Osteoblast (primary cell): ENCODE measurements at regions not wholly inside any gene's neighbourhood (a gene's known extent, or its start where the extent isn't known, plus 50 kb on each side); places are given as distances from the start of the nearest gene placed in this dataset.
"Not testable (repeated sequence)": the region's sequence is repeated elsewhere in the genome, so short reads cannot be mapped to it uniquely, and the experiment has no call there.

Source experiments
- DNase-seq: peaks from one replicate; pipeline ENCODE4 v3.0.0; 2011; ENCODE audit warnings: low spot score, mixed read lengths; ENCODE audit not compliant: insufficient read length; ENCODE audit errors: missing footprints
- H2AFZ ChIP-seq: 2 replicates; pipeline ENCODE4 v1.6.0; 2011; ENCODE audit warnings: mild to moderate bottlenecking, low read length
- H3K27ac ChIP-seq: 2 replicates; pipeline ENCODE4 v1.5.1; 2011; ENCODE audit warnings: mild to moderate bottlenecking, low read depth, low read length, moderate library complexity
- H3K27me3 ChIP-seq: 2 replicates; pipeline ENCODE4 v1.6.0; 2012; ENCODE audit warnings: mild to moderate bottlenecking, control low read depth, inconsistent platforms, low read length, moderate library complexity; ENCODE audit not compliant: insufficient read depth
- H3K36me3 ChIP-seq: 2 replicates; pipeline ENCODE4 v1.5.1; 2011; ENCODE audit warnings: mild to moderate bottlenecking, low read length, control low read depth, moderate library complexity; ENCODE audit not compliant: insufficient read depth
- H3K4me1 ChIP-seq: 2 replicates; pipeline ENCODE4 v1.5.1; 2011; ENCODE audit warnings: mild to moderate bottlenecking, low read length, control low read depth, moderate library complexity; ENCODE audit not compliant: insufficient read depth
- H3K4me2 ChIP-seq: 2 replicates; pipeline ENCODE4 v1.6.0; 2011; ENCODE audit warnings: mild to moderate bottlenecking, low read length; ENCODE audit not compliant: insufficient read depth
- H3K4me3 ChIP-seq: fragments of 200-600 bp; sonication (generic); 3 replicates; pipeline ENCODE4 v1.5.1; 2012; ENCODE audit warnings: mild to moderate bottlenecking, low read length, inconsistent platforms; ENCODE audit not compliant: insufficient read depth
- H3K79me2 ChIP-seq: 2 replicates; pipeline ENCODE4 v1.6.0; 2012; ENCODE audit warnings: mild to moderate bottlenecking, low read length, control low read depth, inconsistent platforms; ENCODE audit not compliant: insufficient read depth
- H3K9me3 ChIP-seq: 2 replicates; pipeline ENCODE4 v1.5.1; 2011; ENCODE audit warnings: low read depth, low read length, control low read depth
- H4K20me1 ChIP-seq: 2 replicates; pipeline ENCODE4 v1.6.0; 2012; ENCODE audit warnings: mild to moderate bottlenecking, low read length, control low read depth; ENCODE audit not compliant: insufficient read depth
- CTCF ChIP-seq: IDR thresholded peaks from 2 replicates; pipeline ENCODE4 v1.5.1; 2011; ENCODE audit warnings: mild to moderate bottlenecking, low read depth, low read length, moderate library complexity; ENCODE audit errors: extremely low read depth

GRCh38 chr7:82579047-82579446 lies 135.5 kb upstream of the CACNA2D1 start:
- Histone ChIP-seq H3K9me3 (no peaks in the 10 kb centered on the region), H3K4me2 (no peak overlapping the region), H4K20me1 (no peaks in the 10 kb centered on the region), H2AFZ (no peak overlapping the region), H3K36me3 (no peaks in the 10 kb centered on the region), H3K4me3 (no peak overlapping the region), H3K27ac (no peak overlapping the region), H3K79me2 (no peaks in the 10 kb centered on the region), H3K4me1 (no peaks in the 10 kb centered on the region), H3K27me3 (no peaks in the 10 kb centered on the region)
- DNase-seq = no peak
- no peak for TF ChIP-seq CTCF

GRCh38 chr7:82578430-82578829 lies 134.9 kb upstream of the CACNA2D1 start:
- Histone ChIP-seq H3K27me3 (no peaks in the 10 kb centered on the region), H4K20me1 (no peaks in the 10 kb centered on the region), H3K4me2 (no peak overlapping the region), H2AFZ (no peak overlapping the region), H3K4me1 (no peaks in the 10 kb centered on the region), H3K36me3 (no peaks in the 10 kb centered on the region), H3K27ac (no peak overlapping the region), H3K4me3 (no peak overlapping the region), H3K79me2 (no peaks in the 10 kb centered on the region), H3K9me3 (no peaks in the 10 kb centered on the region)
- no peak for TF ChIP-seq CTCF
- DNase-seq = peak; percentile 17

GRCh38 chr7:82572195-82572880 lies 128.8 kb upstream of the CACNA2D1 start:
- peak; percentile 87 for DNase-seq
- no peaks in the 10 kb centered on the region for H4K20me1 ChIP-seq
- H3K27me3 ChIP-seq = no peaks in the 10 kb centered on the region
- H3K36me3 ChIP-seq = no peaks in the 10 kb centered on the region
- H3K79me2 ChIP-seq = no peaks in the 10 kb centered on the region
- H3K4me1 ChIP-seq = peaks cover 6% of the 10 kb centered on the region
- H3K4me3 ChIP-seq = peak overlapping the region; percentile 35
- H3K4me2 ChIP-seq = peak overlapping the region; percentile 53
- H3K9me3 ChIP-seq = no peaks in the 10 kb centered on the region
- no peak overlapping the region for H3K27ac ChIP-seq
- TF ChIP-seq CTCF = peak; percentile 98
- peak overlapping the region; percentile 49 for H2AFZ ChIP-seq

GRCh38 chr7:82571047-82571446 lies 127.5 kb upstream of the CACNA2D1 start:
- H3K9me3 ChIP-seq, H3K27ac ChIP-seq, H4K20me1 ChIP-seq, DNase-seq, H3K4me2 ChIP-seq, H3K4me3 ChIP-seq, H3K36me3 ChIP-seq, H3K79me2 ChIP-seq, H3K27me3 ChIP-seq, H2AFZ ChIP-seq: not testable (repeated sequence)
- peaks cover 13% of the 10 kb centered on the region for H3K4me1 ChIP-seq
